OCI-LY7 (cell line): ENCODE measurements at regions not wholly inside any gene's neighbourhood (a gene's known extent, or its start where the extent isn't known, plus 50 kb on each side); places are given as distances from the start of the nearest gene placed in this dataset.

Experiments
- BruUV-seq: library from RNA; stranded (reverse); fragments of 400-500 nt; replicated peaks from 2 replicates; lab custom pipeline; 2021; lab: Mats Ljungman, UMichigan
- CTCF ChIA-PET: fragments of 300-600 bp; sonication (Branson Sonifier 250); formaldehyde crosslinking; loops from one replicate; lab custom pipeline; 2022; ENCODE audit warnings: antibody characterized with exemption; ENCODE audit not compliant: unreplicated experiment; lab: Charles Lee
- POLR2A ChIA-PET: fragments of 300-600 bp; sonication (Branson Sonifier 250); formaldehyde crosslinking; loops from one replicate; lab custom pipeline; 2022; ENCODE audit warnings: antibody characterized with exemption; lab: Charles Lee
- DNase-seq: peaks from one replicate; pipeline ENCODE4 v3.0.0-alpha.2; 2015; ENCODE audit warnings: low spot score
- H2AFZ ChIP-seq: fragments of 200-600 bp; sonication (generic), shearing (Covaris generic); 2 replicates; pipeline ENCODE4 v1.6.1; 2014; ENCODE audit warnings: mild to moderate bottlenecking, antibody characterized with exemption, low read length, moderate library complexity
- H3K27ac ChIP-seq: fragments of 200-600 bp; sonication (generic); 2 replicates; pipeline ENCODE4 v1.5.1; 2014; ENCODE audit warnings: mixed run types, low read depth, mild to moderate bottlenecking, moderate library complexity, low read length, inconsistent platforms; ENCODE audit not compliant: poor library complexity, severe bottlenecking
- H3K36me3 ChIP-seq: fragments of 200-600 bp; sonication (generic); 2 replicates; pipeline ENCODE4 v1.6.1; 2014; ENCODE audit warnings: mild to moderate bottlenecking, antibody characterized with exemption, low read length, moderate library complexity, mixed read lengths; ENCODE audit not compliant: insufficient read depth
- H3K4me1 ChIP-seq: fragments of 200-600 bp; sonication (generic); 2 replicates; pipeline ENCODE4 v1.5.1; 2014; ENCODE audit warnings: mild to moderate bottlenecking, low read length; ENCODE audit not compliant: insufficient read depth, poor library complexity, severe bottlenecking
- H3K4me2 ChIP-seq: fragments of 200-600 bp; sonication (generic); 2 replicates; pipeline ENCODE4 v1.6.1; 2014; ENCODE audit warnings: mild to moderate bottlenecking, low read length
- H3K4me3 ChIP-seq: fragments of 200-600 bp; sonication (generic); 2 replicates; pipeline ENCODE4 v1.5.1; 2014; ENCODE audit warnings: mild to moderate bottlenecking, low read depth, low read length; ENCODE audit not compliant: poor library complexity, severe bottlenecking
- H3K79me2 ChIP-seq: fragments of 200-600 bp; sonication (generic); 2 replicates; pipeline ENCODE4 v1.6.1; 2016; ENCODE audit warnings: low read depth, mild to moderate bottlenecking, low read length, moderate library complexity, mixed read lengths; ENCODE audit not compliant: insufficient read depth
- H3K9me2 ChIP-seq: fragments of 200-600 bp; sonication (generic); 2 replicates; pipeline ENCODE4 v1.6.1; 2016; ENCODE audit warnings: mild to moderate bottlenecking, low read length, mixed read lengths; ENCODE audit not compliant: insufficient read depth
- H3K9me3 ChIP-seq: fragments of 200-600 bp; sonication (generic); 2 replicates; pipeline ENCODE4 v1.6.1; 2014; ENCODE audit warnings: mild to moderate bottlenecking, mixed run types, low read length, mixed read lengths
- H4K20me1 ChIP-seq: fragments of 200-600 bp; sonication (generic); 2 replicates; pipeline ENCODE4 v1.6.1; 2014; ENCODE audit warnings: mild to moderate bottlenecking, antibody characterized with exemption, low read length, moderate library complexity, mixed read lengths; ENCODE audit not compliant: insufficient read depth
- EZH2phosphoT487 ChIP-seq: fragments of 200-600 bp; sonication (generic); IDR thresholded peaks from 2 replicates; pipeline ENCODE4 v1.6.1; 2018; ENCODE audit warnings: low read depth, borderline replicate concordance, mild to moderate bottlenecking, mixed run types, antibody characterized with exemption, low read length, moderate library complexity, mixed read lengths
- intact Hi-C: fragments of 100-400 bp; cut with micrococcal nuclease; formaldehyde crosslinking; loops from one replicate; pipeline ENCODE4 v1.10.0; 2022; ENCODE audit not compliant: unreplicated experiment
- TF ChIP-seq, protein P1 (sequence below): fragments of 200-600 bp; sonication (generic); conservative IDR thresholded peaks from 2 replicates; pipeline ENCODE4 v1.5.1; 2014; ENCODE audit warnings: mild to moderate bottlenecking, antibody characterized with exemption, low read length, moderate library complexity, mixed read lengths

DNA sequence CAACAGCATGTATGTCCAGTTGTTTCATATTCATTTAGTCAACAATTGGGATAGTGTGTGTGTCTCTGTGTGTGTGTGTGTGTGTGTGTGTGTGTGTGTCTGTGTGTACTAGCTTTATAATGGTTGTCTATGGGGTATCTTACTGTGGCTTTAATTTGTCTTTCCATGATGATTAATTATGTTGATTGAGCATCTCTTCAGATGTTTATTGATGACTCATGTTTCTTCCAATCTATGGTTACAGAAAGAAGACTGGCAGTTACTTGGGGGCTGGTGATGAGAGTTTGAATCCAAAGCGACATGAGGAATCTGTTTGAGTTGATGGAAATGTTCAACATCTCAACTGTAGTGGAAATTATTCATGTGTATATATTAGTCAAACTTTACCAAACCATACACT lies 440.1 kb downstream of the ZNF385D start:
- ChIA-PET CTCF (no interaction called here), POLR2A (interaction anchor here (0.7 kb wide), 1 partner anchor 365 kb away, joined by 3 read pairs; no protein-coding TSS in a partner anchor)
- Histone ChIP-seq H3K79me2 (no peaks in the 10 kb centered on the region), H3K9me2 (no peaks in the 10 kb centered on the region), H3K4me2 (no peak overlapping the region), H3K36me3 (no peaks in the 10 kb centered on the region), H3K4me1 (no peaks in the 10 kb centered on the region), H2AFZ (no peak overlapping the region), H3K9me3 (no peaks in the 10 kb centered on the region), H3K4me3 (no peak overlapping the region), H3K27ac (no peak overlapping the region), H4K20me1 (no peaks in the 10 kb centered on the region)
- TF ChIP-seq, protein P1, sequence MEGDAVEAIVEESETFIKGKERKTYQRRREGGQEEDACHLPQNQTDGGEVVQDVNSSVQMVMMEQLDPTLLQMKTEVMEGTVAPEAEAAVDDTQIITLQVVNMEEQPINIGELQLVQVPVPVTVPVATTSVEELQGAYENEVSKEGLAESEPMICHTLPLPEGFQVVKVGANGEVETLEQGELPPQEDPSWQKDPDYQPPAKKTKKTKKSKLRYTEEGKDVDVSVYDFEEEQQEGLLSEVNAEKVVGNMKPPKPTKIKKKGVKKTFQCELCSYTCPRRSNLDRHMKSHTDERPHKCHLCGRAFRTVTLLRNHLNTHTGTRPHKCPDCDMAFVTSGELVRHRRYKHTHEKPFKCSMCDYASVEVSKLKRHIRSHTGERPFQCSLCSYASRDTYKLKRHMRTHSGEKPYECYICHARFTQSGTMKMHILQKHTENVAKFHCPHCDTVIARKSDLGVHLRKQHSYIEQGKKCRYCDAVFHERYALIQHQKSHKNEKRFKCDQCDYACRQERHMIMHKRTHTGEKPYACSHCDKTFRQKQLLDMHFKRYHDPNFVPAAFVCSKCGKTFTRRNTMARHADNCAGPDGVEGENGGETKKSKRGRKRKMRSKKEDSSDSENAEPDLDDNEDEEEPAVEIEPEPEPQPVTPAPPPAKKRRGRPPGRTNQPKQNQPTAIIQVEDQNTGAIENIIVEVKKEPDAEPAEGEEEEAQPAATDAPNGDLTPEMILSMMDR = no peak
- TF ChIP-seq EZH2phosphoT487 = no peak
- DNase-seq = no peak
- no TSS peak for BruUV-seq
- intact Hi-C loops = no loop called here

DNA sequence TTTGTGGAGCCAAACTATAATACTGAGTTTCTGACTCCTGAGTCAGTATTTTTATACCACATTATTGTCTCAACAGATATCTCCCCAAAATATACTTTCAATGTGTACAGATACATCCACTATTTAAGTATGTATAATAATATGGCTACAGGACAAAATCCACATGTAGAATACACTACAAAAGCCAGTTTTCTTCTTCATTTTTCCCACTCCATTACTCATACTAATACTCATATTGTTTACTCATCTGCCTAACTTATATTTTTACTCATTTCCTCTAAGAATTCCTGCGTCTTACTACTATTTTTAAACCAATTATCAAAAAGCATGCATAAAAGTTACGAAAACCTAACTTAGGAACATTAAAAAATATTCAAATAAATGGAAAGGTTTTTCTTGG lies 440.8 kb downstream of the ZNF385D start:
- POLR2A ChIA-PET = interaction anchor here (0.7 kb wide), 2 partner anchors 35 to 365 kb away, joined by 3 read pairs; no protein-coding TSS in a partner anchor
- intact Hi-C loops = no loop called here
- BruUV-seq = no TSS peak

DNA sequence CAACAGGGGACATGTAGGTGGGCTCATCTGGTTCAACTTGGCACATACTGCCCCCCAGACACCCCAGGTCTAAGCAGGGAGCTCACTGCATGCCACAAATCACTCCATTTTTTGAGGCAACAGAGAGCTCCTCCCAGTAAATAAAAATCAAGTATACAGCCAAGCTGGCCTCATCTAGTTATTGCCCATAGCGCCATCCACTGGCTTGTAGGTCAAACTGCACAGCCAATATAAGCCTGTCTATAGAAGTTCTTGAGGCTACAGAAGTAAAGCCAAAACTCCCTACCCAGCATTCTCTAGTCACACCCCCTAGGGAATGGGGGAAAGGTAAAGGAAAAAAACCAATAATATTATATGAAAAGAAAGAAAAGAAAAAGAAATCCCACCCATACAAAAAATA lies 453.7 kb downstream of the ZNF385D start:
- Histone ChIP-seq H3K27ac (no peak overlapping the region), H4K20me1 (no peaks in the 10 kb centered on the region), H3K4me2 (no peak overlapping the region), H3K79me2 (no peaks in the 10 kb centered on the region), H3K9me2 (no peaks in the 10 kb centered on the region), H2AFZ (no peak overlapping the region), H3K4me3 (no peak overlapping the region), H3K36me3 (no peaks in the 10 kb centered on the region), H3K9me3 (no peaks in the 10 kb centered on the region), H3K4me1 (no peaks in the 10 kb centered on the region)
- TF ChIP-seq EZH2phosphoT487 = no peak
- TF ChIP-seq, protein P1 = 0 out of 2 replicates have a peak, but pooled peaks have one; percentile 16
- CTCF ChIA-PET = no interaction called here
- POLR2A ChIA-PET = no interaction called here
- intact Hi-C loops = no loop called here
- DNase-seq = no peak
- no TSS peak for BruUV-seq

More for the DNA sequence above, 440.8 kb downstream of the ZNF385D start:
- no peak overlapping the region for H3K27ac ChIP-seq
- H3K9me2 ChIP-seq = no peaks in the 10 kb centered on the region
- no peaks in the 10 kb centered on the region for H3K79me2 ChIP-seq
- no peaks in the 10 kb centered on the region for H4K20me1 ChIP-seq
- no peak for TF ChIP-seq EZH2phosphoT487
- H3K36me3 ChIP-seq = no peaks in the 10 kb centered on the region
- no peak for DNase-seq
- no peaks in the 10 kb centered on the region for H3K9me3 ChIP-seq
- no peaks in the 10 kb centered on the region for H3K4me1 ChIP-seq
- H3K4me2 ChIP-seq = no peak overlapping the region
- CTCF ChIA-PET = no interaction called here
- no peak overlapping the region for H2AFZ ChIP-seq
- H3K4me3 ChIP-seq = no peak overlapping the region
